ENCODE measurements at regions not wholly inside any gene's neighbourhood (a gene's known extent, or its start where the extent isn't known, plus 50 kb on each side); places are given as distances from the start of the nearest gene placed in this dataset.

DNA sequence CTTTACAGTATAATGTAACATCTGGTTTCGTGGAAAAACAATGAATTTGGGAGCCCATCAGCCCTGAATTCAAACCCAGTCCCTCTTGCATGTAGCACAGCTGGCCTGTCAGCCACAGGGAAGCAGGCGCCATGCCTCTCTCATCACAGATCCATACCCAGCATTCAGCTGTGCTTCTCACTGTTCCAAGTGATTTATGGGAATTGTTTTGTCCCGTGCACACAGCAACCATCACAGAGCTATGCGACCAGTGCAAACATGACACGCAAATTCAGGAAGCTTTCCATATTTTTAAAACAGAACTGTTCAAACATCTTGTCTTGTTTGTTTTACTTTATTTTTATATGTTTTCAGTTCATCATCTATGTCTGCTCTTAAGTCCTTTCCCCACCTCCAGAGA lies 496.1 kb downstream of the EIPR1 start:
- no peak overlapping the region for H3K27ac Mint-ChIP-seq
- H3K4me1 Mint-ChIP-seq (ENCODE audit: low read depth): no peaks in the 10 kb centered on the region
- TF ChIP-seq, protein P1, sequence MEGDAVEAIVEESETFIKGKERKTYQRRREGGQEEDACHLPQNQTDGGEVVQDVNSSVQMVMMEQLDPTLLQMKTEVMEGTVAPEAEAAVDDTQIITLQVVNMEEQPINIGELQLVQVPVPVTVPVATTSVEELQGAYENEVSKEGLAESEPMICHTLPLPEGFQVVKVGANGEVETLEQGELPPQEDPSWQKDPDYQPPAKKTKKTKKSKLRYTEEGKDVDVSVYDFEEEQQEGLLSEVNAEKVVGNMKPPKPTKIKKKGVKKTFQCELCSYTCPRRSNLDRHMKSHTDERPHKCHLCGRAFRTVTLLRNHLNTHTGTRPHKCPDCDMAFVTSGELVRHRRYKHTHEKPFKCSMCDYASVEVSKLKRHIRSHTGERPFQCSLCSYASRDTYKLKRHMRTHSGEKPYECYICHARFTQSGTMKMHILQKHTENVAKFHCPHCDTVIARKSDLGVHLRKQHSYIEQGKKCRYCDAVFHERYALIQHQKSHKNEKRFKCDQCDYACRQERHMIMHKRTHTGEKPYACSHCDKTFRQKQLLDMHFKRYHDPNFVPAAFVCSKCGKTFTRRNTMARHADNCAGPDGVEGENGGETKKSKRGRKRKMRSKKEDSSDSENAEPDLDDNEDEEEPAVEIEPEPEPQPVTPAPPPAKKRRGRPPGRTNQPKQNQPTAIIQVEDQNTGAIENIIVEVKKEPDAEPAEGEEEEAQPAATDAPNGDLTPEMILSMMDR (IDR thresholded peaks at IDR 0.05; ENCODE audit: unreplicated experiment): no peak
- peaks cover 14% of the 10 kb centered on the region for H3K9me3 Mint-ChIP-seq (ENCODE audit: low read depth)
- H3K27me3 Mint-ChIP-seq: peaks cover 4% of the 10 kb centered on the region
- H3K4me3 Mint-ChIP-seq (ENCODE audit: low read depth): no peak overlapping the region
- H3K36me3 Mint-ChIP-seq (ENCODE audit: insufficient read depth): no peaks in the 10 kb centered on the region
- no peak for DNase-seq (ENCODE audit: low spot score, unreplicated experiment)

DNA sequence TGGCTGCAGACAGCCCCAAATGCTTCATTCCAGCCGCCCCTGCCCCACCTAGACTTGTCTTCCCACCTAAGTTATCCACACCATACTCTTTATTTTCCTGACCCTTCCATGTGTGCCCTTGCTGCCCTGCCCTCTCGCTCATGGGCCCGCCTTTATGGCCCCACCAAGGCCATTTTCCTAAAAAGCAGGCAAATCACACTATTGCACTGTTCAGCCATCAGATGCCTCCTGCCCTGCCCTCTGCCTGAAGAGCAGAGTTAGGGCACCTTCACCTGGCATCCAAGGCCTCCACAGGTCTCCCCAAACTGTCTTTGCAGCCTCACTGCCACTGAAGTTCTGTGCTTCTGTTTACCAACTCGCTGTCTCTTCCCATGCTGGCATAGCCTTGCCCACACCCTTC lies 496.7 kb downstream of the EIPR1 start:
- Mint-ChIP-seq H3K4me3 (ENCODE audit: low read depth) (no peak overlapping the region), H3K36me3 (ENCODE audit: insufficient read depth) (no peaks in the 10 kb centered on the region), H3K9me3 (ENCODE audit: low read depth) (peaks cover 14% of the 10 kb centered on the region), H3K27me3 (peaks cover 4% of the 10 kb centered on the region), H3K4me1 (ENCODE audit: low read depth) (no peaks in the 10 kb centered on the region), H3K27ac (no peak overlapping the region)
- DNase-seq (ENCODE audit: low spot score, unreplicated experiment): no peak
- TF ChIP-seq, protein P1 (IDR thresholded peaks at IDR 0.05; ENCODE audit: unreplicated experiment): no peak

DNA sequence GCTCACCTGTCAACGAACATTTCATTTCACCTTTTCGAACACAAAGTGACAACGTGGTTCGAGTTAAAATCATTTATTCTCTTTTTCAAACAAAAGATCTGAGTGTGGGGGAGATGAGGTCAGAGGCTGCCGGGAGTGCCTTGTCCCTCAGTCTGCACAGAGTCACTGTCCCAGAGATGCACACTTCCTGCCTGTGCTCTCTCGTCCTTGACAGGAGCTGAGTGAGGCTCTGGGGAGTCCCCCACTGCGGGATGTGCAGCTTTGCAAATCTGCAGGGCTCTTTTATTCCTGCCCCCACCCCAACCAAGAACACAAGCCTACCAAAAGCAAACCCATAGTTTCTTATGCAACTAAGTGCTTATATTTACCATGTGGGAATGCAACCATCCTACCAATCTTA lies 497.8 kb downstream of the EIPR1 start:
- Mint-ChIP-seq H3K27me3 (peaks cover 4% of the 10 kb centered on the region), H3K27ac (no peak overlapping the region), H3K9me3 (ENCODE audit: low read depth) (peaks cover 14% of the 10 kb centered on the region), H3K4me1 (ENCODE audit: low read depth) (no peaks in the 10 kb centered on the region), H3K36me3 (ENCODE audit: insufficient read depth) (no peaks in the 10 kb centered on the region), H3K4me3 (ENCODE audit: low read depth) (no peak overlapping the region)
- TF ChIP-seq, protein P1 (IDR thresholded peaks at IDR 0.05; ENCODE audit: unreplicated experiment): no peak
- no peak for DNase-seq (ENCODE audit: low spot score, unreplicated experiment)

DNA sequence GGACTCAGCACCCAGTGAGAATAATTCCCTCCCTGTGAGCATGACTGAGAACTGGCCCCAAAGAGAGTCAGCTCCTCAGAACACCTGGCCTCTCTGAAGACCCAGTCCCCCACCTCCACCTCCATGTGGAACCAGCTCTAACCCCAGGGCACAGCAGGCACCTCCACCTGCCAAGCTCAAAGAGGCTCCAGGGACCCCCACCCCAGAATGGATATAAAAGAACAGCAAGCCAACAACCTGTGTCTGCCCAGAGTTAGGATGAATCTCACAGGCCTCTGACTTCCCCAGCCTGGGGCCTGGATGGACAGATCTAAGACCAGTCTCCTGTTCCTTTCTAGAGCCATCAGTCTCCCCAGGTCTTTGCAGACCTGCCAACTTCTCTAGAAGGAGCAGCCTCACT lies 498.5 kb downstream of the EIPR1 start:
- no peak for DNase-seq (ENCODE audit: low spot score, unreplicated experiment)
- TF ChIP-seq, protein P1 (IDR thresholded peaks at IDR 0.05; ENCODE audit: unreplicated experiment): no peak
- Mint-ChIP-seq H3K27me3 (peaks cover 4% of the 10 kb centered on the region), H3K4me1 (ENCODE audit: low read depth) (no peaks in the 10 kb centered on the region), H3K27ac (no peak overlapping the region), H3K36me3 (ENCODE audit: insufficient read depth) (no peaks in the 10 kb centered on the region), H3K4me3 (ENCODE audit: low read depth) (no peak overlapping the region), H3K9me3 (ENCODE audit: low read depth) (peaks cover 14% of the 10 kb centered on the region)

DNA sequence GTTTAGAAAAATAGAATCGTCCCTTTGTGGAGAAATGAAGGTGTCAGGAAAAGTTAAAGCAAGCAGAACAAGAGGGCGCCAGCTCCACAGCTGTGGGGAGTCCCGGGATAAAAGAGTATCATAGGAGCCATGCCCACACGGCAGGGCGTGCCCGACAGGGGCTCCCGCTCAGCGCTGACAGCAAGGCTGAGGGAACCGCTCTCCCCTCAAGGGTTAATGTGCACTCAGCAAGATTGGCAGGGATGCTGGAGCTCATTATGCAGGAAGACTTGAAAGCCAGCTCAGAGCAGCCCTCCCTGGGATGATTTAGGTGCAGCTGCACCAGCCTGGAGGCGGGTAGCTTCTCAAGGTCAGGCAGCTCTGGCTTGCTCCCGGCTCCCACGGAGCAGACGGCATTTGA lies 500.2 kb downstream of the EIPR1 start:
- no peaks in the 10 kb centered on the region for H3K36me3 Mint-ChIP-seq (ENCODE audit: insufficient read depth)
- no peak overlapping the region for H3K4me3 Mint-ChIP-seq (ENCODE audit: low read depth)
- H3K4me1 Mint-ChIP-seq (ENCODE audit: low read depth): no peaks in the 10 kb centered on the region
- no peak overlapping the region for H3K27ac Mint-ChIP-seq
- TF ChIP-seq, protein P1 (IDR thresholded peaks at IDR 0.05; ENCODE audit: unreplicated experiment): no peak
- peaks cover 6% of the 10 kb centered on the region for H3K9me3 Mint-ChIP-seq (ENCODE audit: low read depth)
- DNase-seq (ENCODE audit: low spot score, unreplicated experiment): no peak
- H3K27me3 Mint-ChIP-seq: peaks cover 4% of the 10 kb centered on the region

Data from progenitor cell of endocrine pancreas (in vitro differentiated cells).